RWPE2 (cell line): ENCODE measurements at regions not wholly inside any gene's neighbourhood (a gene's known extent, or its start where the extent isn't known, plus 50 kb on each side); places are given as distances from the start of the nearest gene placed in this dataset.

Experiments used
- ATAC-seq: fragments of 200-7000 bp; cut with Tn5 transposase; 3 replicates; pipeline ENCODE4 v1.9.1; 2021; ENCODE audit warnings: low read depth
- DNase-seq: peaks from one replicate; pipeline ENCODE4 v3.0.0-alpha.2; 2020; ENCODE audit warnings: low spot score
- H3K27ac ChIP-seq: fragments of 450-650 bp; 2 replicates; pipeline ENCODE4 v1.5.1; 2017; ENCODE audit warnings: mild to moderate bottlenecking; ENCODE audit not compliant: poor library complexity, severe bottlenecking
- H3K27me3 ChIP-seq: fragments of 250-450 bp; sonication (Bioruptor Pico); 2 replicates; pipeline ENCODE4 v1.5.1; 2021; ENCODE audit warnings: mild to moderate bottlenecking, moderate library complexity; ENCODE audit not compliant: insufficient read depth, poor library complexity, severe bottlenecking
- H3K36me3 ChIP-seq: fragments of 250-450 bp; sonication (Bioruptor Pico); 2 replicates; pipeline ENCODE4 v1.5.1; 2020; ENCODE audit warnings: low read depth, mild to moderate bottlenecking, moderate library complexity
- H3K4me1 ChIP-seq: fragments of 250-450 bp; sonication (Bioruptor Pico); 2 replicates; pipeline ENCODE4 v1.5.1; 2021; ENCODE audit warnings: mild to moderate bottlenecking, moderate library complexity; ENCODE audit not compliant: insufficient read depth, poor library complexity, severe bottlenecking
- H3K4me3 ChIP-seq: fragments of 250-450 bp; sonication (Bioruptor Pico); 2 replicates; pipeline ENCODE4 v1.5.1; 2021; ENCODE audit warnings: mild to moderate bottlenecking, moderate library complexity; ENCODE audit not compliant: severe bottlenecking
- H3K9me3 ChIP-seq: fragments of 250-450 bp; sonication (Bioruptor Pico); 2 replicates; pipeline ENCODE4 v1.5.1; 2021; ENCODE audit warnings: mild to moderate bottlenecking, moderate library complexity; ENCODE audit not compliant: severe bottlenecking
- TF ChIP-seq, protein P1 (sequence below): fragments of 450-650 bp; IDR thresholded peaks from one replicate; pipeline ENCODE4 v1.5.1; 2017; ENCODE audit warnings: mild to moderate bottlenecking, moderate library complexity; ENCODE audit not compliant: poor library complexity, severe bottlenecking

DNA sequence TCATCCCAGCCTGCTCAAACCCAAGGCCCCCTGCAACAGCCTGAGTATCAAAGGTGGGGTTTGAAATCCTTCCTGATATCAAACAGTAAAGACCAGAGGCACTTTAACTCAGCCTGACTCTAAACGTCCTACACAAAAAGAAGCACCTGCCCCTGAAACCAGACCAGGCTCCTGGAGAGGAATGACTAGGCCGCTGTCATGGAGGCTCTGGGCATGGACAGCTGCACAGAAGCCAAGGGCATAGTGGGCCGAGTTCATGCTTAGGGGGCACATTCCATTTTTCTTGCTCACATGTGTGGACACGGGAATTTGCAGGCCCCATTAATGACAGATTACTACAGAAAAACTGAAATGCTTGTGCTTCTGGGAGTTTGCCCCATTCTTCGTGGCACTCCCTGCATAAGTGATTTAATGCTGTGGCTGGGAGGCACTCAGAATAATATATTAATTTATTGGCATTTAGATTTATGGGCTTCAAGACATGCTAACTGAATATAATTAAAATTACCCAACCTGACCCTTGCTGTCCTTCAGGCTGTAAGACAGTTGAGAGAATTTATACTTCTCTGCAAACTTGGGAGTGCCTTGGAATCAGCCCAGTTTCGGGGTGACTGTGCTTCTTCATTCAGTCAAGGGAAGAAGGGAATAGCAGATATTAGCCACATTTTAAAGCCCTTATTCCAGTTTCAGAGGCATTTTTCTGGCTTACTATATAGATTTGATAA lies 105.5 kb downstream of the GYPC start:
- ATAC-seq: no peak
- no peak overlapping the region for H3K27ac ChIP-seq
- no peak overlapping the region for H3K4me3 ChIP-seq
- no peaks in the 10 kb centered on the region for H3K27me3 ChIP-seq
- TF ChIP-seq, protein P1, sequence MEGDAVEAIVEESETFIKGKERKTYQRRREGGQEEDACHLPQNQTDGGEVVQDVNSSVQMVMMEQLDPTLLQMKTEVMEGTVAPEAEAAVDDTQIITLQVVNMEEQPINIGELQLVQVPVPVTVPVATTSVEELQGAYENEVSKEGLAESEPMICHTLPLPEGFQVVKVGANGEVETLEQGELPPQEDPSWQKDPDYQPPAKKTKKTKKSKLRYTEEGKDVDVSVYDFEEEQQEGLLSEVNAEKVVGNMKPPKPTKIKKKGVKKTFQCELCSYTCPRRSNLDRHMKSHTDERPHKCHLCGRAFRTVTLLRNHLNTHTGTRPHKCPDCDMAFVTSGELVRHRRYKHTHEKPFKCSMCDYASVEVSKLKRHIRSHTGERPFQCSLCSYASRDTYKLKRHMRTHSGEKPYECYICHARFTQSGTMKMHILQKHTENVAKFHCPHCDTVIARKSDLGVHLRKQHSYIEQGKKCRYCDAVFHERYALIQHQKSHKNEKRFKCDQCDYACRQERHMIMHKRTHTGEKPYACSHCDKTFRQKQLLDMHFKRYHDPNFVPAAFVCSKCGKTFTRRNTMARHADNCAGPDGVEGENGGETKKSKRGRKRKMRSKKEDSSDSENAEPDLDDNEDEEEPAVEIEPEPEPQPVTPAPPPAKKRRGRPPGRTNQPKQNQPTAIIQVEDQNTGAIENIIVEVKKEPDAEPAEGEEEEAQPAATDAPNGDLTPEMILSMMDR: no peak
- DNase-seq: no peak
- no peaks in the 10 kb centered on the region for H3K9me3 ChIP-seq
- H3K4me1 ChIP-seq: no peaks in the 10 kb centered on the region
- no peaks in the 10 kb centered on the region for H3K36me3 ChIP-seq

DNA sequence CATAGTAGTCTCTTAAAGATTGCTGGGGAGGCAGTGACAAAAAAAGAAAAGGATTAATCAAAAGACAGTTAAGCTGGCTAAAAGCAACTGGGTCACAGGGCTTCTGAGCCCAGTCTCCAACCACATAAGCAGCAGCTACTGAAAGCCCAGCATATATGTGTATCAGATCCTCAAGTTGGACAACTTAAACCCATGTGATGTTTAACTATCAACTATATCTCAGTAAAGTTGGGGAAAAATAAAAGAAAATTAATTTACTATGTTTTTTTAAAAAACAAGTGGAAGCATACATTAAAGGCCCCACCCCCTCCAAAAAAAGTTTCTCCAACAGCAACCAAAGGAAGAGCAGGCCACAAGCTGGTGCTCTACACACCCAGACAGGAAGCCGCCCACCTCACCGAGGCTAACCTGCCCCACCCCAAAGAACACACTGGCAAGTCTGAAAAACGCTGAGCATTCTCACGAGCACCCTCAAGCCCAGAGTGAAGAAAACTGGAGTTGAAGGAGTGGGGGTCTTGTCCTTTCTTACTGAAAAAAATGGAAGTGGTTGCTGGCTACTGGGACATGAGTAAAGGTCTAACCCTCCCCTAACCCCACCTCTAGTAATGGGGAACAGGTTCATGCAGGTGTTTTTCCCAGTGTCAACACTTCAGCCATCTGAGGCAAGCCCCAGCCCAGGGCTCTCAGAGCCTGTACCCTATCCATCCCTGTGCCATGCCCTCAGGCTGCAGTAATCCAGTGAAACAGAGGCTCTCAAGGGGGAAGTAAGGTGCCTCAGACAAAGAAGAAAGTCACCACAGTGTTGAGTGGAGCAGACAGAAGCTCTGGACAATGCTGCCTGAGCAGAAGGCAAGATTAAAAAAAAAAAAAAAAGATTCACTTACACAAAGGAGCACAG lies 106.3 kb downstream of the GYPC start:
- H3K4me3 ChIP-seq: no peak overlapping the region
- H3K27ac ChIP-seq: no peak overlapping the region
- ATAC-seq (no peak), DNase-seq (no peak)
- H3K27me3 ChIP-seq: no peaks in the 10 kb centered on the region
- no peaks in the 10 kb centered on the region for H3K9me3 ChIP-seq
- H3K4me1 ChIP-seq: no peaks in the 10 kb centered on the region
- TF ChIP-seq, protein P1: no peak
- H3K36me3 ChIP-seq: no peaks in the 10 kb centered on the region

DNA sequence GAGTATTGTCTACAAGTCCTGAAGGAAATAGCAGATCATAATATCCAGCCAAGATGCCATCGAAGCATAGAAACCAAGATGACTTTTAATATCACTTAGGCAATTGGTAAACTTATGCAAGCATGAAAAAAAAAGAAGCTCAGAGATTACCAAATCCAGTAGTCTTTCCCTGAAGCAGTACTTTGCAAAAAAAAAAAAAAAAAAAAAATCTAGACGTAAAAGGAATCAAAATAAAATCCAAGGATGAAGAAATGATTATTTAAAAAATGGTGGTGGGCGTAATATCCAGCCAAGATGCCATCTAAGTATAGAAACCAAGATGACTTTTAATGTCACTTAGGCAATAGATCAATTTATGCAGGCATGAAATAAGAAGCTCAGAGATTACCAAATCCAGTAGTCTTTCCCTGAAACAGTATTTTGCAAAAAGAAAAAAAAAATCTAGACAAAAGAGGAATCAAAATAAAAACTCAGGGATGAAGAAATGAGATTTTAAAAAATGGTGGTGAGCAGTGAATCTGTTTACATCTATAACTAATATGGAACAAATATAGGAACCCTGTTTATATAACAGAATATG lies 108.8 kb downstream of the GYPC start:
- H3K4me3 ChIP-seq: no peak overlapping the region
- H3K36me3 ChIP-seq: no peaks in the 10 kb centered on the region
- no peak for ATAC-seq
- no peaks in the 10 kb centered on the region for H3K9me3 ChIP-seq
- H3K27me3 ChIP-seq: no peaks in the 10 kb centered on the region
- TF ChIP-seq, protein P1: no peak
- no peak overlapping the region for H3K27ac ChIP-seq
- no peak for DNase-seq
- no peaks in the 10 kb centered on the region for H3K4me1 ChIP-seq

DNA sequence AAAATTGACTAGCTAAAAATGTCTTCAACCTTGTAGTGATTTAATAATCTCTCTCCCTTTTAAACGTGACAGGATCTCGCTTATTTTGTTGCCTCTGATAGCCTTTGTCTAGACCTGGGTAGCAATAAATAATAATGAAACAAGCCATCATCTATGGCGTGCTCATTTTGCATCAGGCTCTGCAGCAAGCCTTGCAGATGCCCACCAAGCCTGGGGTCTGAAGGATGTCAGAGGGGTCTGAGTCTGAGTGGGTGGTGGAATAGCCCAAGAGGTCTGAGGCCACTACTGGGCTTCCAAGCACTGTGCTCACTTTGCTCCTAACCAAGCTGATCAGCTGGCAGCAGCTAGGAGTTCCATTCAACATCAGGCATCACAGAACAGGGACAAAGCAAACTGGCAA lies 109.4 kb downstream of the GYPC start:
- no peaks in the 10 kb centered on the region for H3K36me3 ChIP-seq
- H3K9me3 ChIP-seq: no peaks in the 10 kb centered on the region
- H3K4me3 ChIP-seq: no peak overlapping the region
- TF ChIP-seq, protein P1: no peak
- H3K27ac ChIP-seq: no peak overlapping the region
- no peak for ATAC-seq
- no peak for DNase-seq
- no peaks in the 10 kb centered on the region for H3K4me1 ChIP-seq
- no peaks in the 10 kb centered on the region for H3K27me3 ChIP-seq
